H1 (cell line): ENCODE measurements at regions not wholly inside any gene's neighbourhood (a gene's known extent, or its start where the extent isn't known, plus 50 kb on each side); places are given as distances from the start of the nearest gene placed in this dataset.

ENCODE experiments used
- CHD1 ChIP-seq: IDR thresholded peaks from 2 replicates; pipeline ENCODE4 v1.6.1; 2012; ENCODE audit warnings: low read depth, low read length, improper control_type of control experiment
- CHD2 ChIP-seq: IDR thresholded peaks from 2 replicates; pipeline ENCODE4 v1.6.1; 2012; ENCODE audit warnings: low read length, improper control_type of control experiment
- GTF2F1 ChIP-seq: IDR thresholded peaks from 2 replicates; pipeline ENCODE4 v1.6.1; 2012; ENCODE audit warnings: low read depth, low read length, improper control_type of control experiment, borderline replicate concordance
- TF ChIP-seq, protein P1 (sequence below): IDR thresholded peaks from 2 replicates; pipeline ENCODE4 v1.6.1; 2011; ENCODE audit warnings: low read length, improper control_type of control experiment

DNA sequence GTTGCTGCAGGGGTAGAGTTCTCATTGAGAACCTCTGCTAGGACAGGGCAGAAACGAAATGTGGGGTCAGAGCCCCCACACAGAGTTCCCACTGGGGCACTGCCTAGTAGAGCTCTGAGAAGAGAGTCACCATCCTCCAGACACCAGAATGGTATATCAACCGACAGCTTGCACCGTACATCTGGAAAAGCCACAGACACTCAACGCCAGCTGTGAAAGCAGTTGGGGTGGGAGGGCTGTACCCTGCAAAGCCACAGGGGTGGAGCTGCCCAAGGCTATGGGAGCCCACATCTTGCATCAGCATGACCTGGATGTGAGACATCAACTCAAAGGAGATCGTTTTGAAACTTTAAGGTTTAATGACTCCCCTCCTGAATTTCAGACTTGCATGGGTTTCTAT lies 284.0 kb upstream of the DEPDC1 start (continued):
- TF ChIP-seq, protein P1, sequence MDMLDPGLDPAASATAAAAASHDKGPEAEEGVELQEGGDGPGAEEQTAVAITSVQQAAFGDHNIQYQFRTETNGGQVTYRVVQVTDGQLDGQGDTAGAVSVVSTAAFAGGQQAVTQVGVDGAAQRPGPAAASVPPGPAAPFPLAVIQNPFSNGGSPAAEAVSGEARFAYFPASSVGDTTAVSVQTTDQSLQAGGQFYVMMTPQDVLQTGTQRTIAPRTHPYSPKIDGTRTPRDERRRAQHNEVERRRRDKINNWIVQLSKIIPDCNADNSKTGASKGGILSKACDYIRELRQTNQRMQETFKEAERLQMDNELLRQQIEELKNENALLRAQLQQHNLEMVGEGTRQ: no peak
- TF ChIP-seq CHD1: no peak
- no peak for TF ChIP-seq CHD2
- no peak for TF ChIP-seq GTF2F1
